Erythroblast (primary cell): ENCODE measurements at regions not wholly inside any gene's neighbourhood (a gene's known extent, or its start where the extent isn't known, plus 50 kb on each side); places are given as distances from the start of the nearest gene placed in this dataset.

Experiments
- GATA1 ChIP-seq: IDR thresholded peaks from 2 replicates; pipeline ENCODE4 v1.6.1; 2011; ENCODE audit warnings: low read depth, mild to moderate bottlenecking, control low read depth, low read length, moderate library complexity
- POLR2A ChIP-seq: IDR thresholded peaks from 2 replicates; pipeline ENCODE4 v1.6.1; 2011; ENCODE audit warnings: mild to moderate bottlenecking, low read length

DNA sequence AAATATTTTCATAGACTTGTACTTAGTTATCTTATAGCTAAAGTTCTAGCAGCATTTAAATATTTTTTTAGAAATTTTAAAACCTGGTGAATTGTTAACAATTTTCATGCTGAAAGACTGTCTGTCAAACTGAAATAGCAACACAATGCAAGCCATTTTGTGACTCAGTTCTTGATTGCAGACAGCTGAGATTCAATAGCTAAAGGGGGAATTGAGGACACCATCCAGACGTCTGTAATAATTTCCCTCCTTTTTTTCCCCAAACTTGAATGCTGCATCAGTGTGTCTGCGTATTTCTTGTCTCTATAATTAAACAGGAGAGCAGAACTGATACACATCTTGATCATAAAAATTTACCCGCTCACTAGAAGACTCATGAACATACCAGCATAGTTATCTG lies 468.3 kb downstream of the GBE1 start:
- TF ChIP-seq POLR2A (no peak), GATA1 (no peak)
